Uterus (tissue), 2 donors: ENCODE measurements at regions not wholly inside any gene's neighbourhood (a gene's known extent, or its start where the extent isn't known, plus 50 kb on each side); places are given as distances from the start of the nearest gene placed in this dataset.

Experiments
- POLR2A ChIP-seq, 2 donors: fragments of 450-650 bp; IDR thresholded peaks; one replicate each; pipeline ENCODE4 v1.6.1; 2016; ENCODE audit warnings: antibody characterized with exemption in 2 of 2, mild to moderate bottlenecking in 1 of 2, moderate library complexity in 1 of 2
- TF ChIP-seq, protein P1 (sequence below), 4 experiments: fragments of 200-600 bp in 2 of 4; fragments of 450-650 bp in 2 of 4; sonication (generic) in 2 of 4; IDR thresholded peaks; one replicate each; pipeline ENCODE4 v1.5.1; 2016 to 2019; ENCODE audit warnings: antibody characterized with exemption in 4 of 4, mild to moderate bottlenecking in 2 of 4, moderate library complexity in 1 of 4

DNA sequence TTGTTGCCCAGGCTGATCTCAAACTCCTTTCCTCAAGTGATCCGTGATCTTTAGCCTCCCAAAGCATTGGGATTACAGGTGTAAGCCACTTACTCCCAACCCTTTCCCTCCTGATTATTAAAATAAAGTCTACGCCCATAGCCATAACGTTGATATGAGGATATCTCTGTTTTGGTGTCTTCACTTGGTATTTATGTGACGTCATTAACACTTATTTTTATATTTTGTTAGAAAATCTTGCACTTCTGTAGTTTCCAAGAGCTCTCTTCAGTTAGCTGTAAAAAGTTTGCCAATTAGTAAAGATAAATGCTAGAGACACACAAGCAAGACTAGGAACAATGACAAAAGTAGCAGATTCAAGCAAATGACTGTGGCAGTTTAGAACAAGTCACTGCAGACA, 115.6 kb upstream of the HSF2 start:
- TF ChIP-seq, protein P1, sequence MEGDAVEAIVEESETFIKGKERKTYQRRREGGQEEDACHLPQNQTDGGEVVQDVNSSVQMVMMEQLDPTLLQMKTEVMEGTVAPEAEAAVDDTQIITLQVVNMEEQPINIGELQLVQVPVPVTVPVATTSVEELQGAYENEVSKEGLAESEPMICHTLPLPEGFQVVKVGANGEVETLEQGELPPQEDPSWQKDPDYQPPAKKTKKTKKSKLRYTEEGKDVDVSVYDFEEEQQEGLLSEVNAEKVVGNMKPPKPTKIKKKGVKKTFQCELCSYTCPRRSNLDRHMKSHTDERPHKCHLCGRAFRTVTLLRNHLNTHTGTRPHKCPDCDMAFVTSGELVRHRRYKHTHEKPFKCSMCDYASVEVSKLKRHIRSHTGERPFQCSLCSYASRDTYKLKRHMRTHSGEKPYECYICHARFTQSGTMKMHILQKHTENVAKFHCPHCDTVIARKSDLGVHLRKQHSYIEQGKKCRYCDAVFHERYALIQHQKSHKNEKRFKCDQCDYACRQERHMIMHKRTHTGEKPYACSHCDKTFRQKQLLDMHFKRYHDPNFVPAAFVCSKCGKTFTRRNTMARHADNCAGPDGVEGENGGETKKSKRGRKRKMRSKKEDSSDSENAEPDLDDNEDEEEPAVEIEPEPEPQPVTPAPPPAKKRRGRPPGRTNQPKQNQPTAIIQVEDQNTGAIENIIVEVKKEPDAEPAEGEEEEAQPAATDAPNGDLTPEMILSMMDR (IDR thresholded peaks at IDR 0.05) = no peak
- TF ChIP-seq POLR2A (IDR thresholded peaks at IDR 0.05) = no peak
